Activated CD8-positive, alpha-beta T cell treated with anti-CD3 and anti-CD28 coated beads for 36 hours (primary cell): ENCODE measurements at regions not wholly inside any gene's neighbourhood (a gene's known extent, or its start where the extent isn't known, plus 50 kb on each side); places are given as distances from the start of the nearest gene placed in this dataset.

Source experiments
- ATAC-seq: fragments of 200-7000 bp; cut with Tn5 transposase; one replicate; pipeline ENCODE4 v1.10.0; 2021; ENCODE audit warnings: mild to moderate bottlenecking, moderate library complexity
- CTCF ChIA-PET: fragments of 350-600 bp; sonication (Branson Sonifier 250); formaldehyde crosslinking; loops from one replicate; lab custom pipeline; 2021; ENCODE audit warnings: antibody characterized with exemption; lab: Charles Lee
- POLR2A ChIA-PET: fragments of 350-600 bp; sonication (Branson Sonifier 250); formaldehyde crosslinking; loops from one replicate; lab custom pipeline; 2021; ENCODE audit warnings: antibody characterized with exemption; lab: Charles Lee
- DNase-seq: peaks from one replicate; pipeline ENCODE4 v3.0.0-alpha.2; 2020
- H3K27ac Mint-ChIP-seq: one replicate; pipeline ENCODE4 v1.8.0; 2021; ENCODE audit warnings: mild to moderate bottlenecking, mixed read lengths
- H3K27me3 Mint-ChIP-seq: one replicate; pipeline ENCODE4 v1.8.0; 2021; ENCODE audit warnings: mixed read lengths
- H3K36me3 Mint-ChIP-seq: one replicate; pipeline ENCODE4 v1.8.0; 2021; ENCODE audit warnings: low read depth, mixed read lengths
- H3K4me1 Mint-ChIP-seq: one replicate; pipeline ENCODE4 v1.8.0; 2021; ENCODE audit warnings: low read depth, mixed read lengths
- H3K4me3 Mint-ChIP-seq: one replicate; pipeline ENCODE4 v1.8.0; 2021; ENCODE audit warnings: mild to moderate bottlenecking, moderate library complexity, mixed read lengths
- H3K9me3 Mint-ChIP-seq: one replicate; pipeline ENCODE4 v1.8.0; 2021; ENCODE audit warnings: mixed read lengths
- intact Hi-C: fragments of 100-400 bp; cut with micrococcal nuclease; formaldehyde crosslinking; loops from one replicate; pipeline ENCODE4 v1.10.0; 2022
- TF ChIP-seq, protein P1 (sequence below): fragments of 200-600 bp; IDR thresholded peaks from one replicate; pipeline ENCODE4 v1.8.0; 2022; ENCODE audit warnings: antibody characterized with exemption, mild to moderate bottlenecking

DNA sequence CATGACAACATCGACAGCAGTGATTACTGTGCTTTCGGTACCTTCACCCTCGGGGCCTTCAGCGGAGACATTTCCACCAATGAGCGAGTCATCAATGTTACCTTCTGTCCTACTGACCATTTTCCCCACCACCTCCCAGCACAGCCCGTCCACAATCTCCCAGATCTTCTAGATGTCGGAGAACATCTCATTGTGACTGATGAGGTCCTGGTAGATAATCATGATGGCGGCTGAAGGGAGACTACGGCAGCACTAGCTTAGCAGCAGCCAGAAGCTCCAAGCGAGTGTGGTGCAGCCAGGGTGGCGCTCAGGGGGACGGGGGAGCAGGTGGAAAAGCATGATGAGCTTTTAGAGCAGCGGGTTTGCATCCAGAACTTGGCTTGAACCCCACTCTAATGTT lies 379.0 kb downstream of the TLR4 start:
- H3K27ac Mint-ChIP-seq: no peak overlapping the region
- no peak for ATAC-seq
- TF ChIP-seq, protein P1, sequence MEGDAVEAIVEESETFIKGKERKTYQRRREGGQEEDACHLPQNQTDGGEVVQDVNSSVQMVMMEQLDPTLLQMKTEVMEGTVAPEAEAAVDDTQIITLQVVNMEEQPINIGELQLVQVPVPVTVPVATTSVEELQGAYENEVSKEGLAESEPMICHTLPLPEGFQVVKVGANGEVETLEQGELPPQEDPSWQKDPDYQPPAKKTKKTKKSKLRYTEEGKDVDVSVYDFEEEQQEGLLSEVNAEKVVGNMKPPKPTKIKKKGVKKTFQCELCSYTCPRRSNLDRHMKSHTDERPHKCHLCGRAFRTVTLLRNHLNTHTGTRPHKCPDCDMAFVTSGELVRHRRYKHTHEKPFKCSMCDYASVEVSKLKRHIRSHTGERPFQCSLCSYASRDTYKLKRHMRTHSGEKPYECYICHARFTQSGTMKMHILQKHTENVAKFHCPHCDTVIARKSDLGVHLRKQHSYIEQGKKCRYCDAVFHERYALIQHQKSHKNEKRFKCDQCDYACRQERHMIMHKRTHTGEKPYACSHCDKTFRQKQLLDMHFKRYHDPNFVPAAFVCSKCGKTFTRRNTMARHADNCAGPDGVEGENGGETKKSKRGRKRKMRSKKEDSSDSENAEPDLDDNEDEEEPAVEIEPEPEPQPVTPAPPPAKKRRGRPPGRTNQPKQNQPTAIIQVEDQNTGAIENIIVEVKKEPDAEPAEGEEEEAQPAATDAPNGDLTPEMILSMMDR: no peak
- no peaks in the 10 kb centered on the region for H3K4me1 Mint-ChIP-seq
- CTCF ChIA-PET: no interaction called here
- no peak for DNase-seq
- peaks cover 2% of the 10 kb centered on the region for H3K9me3 Mint-ChIP-seq
- H3K4me3 Mint-ChIP-seq: no peak overlapping the region
- H3K36me3 Mint-ChIP-seq: no peaks in the 10 kb centered on the region
- intact Hi-C loops: no loop called here
- POLR2A ChIA-PET: no interaction called here
- no peaks in the 10 kb centered on the region for H3K27me3 Mint-ChIP-seq

DNA sequence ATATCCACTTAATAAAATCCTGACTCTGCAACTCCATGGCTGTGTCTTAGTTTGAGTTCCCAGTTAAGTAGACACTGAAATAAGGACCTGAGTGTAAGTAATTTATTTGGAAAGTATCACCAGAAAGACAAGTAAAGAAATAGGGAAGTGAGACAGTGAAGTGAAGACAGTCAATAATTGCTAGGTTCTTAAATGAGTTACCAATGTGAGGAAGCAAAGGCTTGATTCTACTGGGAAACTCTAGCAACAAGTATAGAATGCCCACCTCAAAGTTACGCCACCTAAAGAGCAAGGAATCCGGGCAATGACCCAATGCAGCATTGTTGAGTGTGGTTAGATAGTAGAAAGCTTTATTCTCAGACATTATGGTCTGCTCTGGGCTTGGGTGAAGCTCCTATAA lies 383.9 kb downstream of the TLR4 start:
- TF ChIP-seq, protein P1: no peak
- ATAC-seq (no peak), DNase-seq (no peak)
- no peak overlapping the region for H3K27ac Mint-ChIP-seq
- intact Hi-C loops: no loop called here
- no peaks in the 10 kb centered on the region for H3K36me3 Mint-ChIP-seq
- no peaks in the 10 kb centered on the region for H3K27me3 Mint-ChIP-seq
- ChIA-PET POLR2A (no interaction called here), CTCF (no interaction called here)
- H3K9me3 Mint-ChIP-seq: peaks cover 2% of the 10 kb centered on the region
- H3K4me1 Mint-ChIP-seq: no peaks in the 10 kb centered on the region
- H3K4me3 Mint-ChIP-seq: no peak overlapping the region

DNA sequence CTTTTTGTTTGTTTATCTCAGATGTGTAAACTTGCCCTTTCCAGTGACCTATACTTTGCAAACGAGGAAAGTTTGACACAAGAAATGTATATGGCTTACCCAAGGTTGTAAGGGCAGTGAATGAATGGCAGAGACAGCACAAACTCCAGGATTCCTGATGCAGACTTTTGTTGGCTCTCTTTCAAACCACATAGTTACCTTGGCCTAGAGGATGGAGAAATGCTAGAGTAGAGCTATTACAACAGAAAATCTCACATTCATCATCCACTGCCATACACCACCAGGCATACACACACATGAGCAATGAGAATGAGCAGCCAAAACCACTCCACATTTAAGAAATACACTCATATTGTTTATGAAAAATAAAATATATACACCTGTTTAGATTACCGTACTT lies 387.0 kb downstream of the TLR4 start:
- Mint-ChIP-seq H3K4me3 (no peak overlapping the region), H3K27ac (no peak overlapping the region), H3K36me3 (no peaks in the 10 kb centered on the region), H3K27me3 (no peaks in the 10 kb centered on the region), H3K9me3 (peaks cover 2% of the 10 kb centered on the region), H3K4me1 (no peaks in the 10 kb centered on the region)
- POLR2A ChIA-PET: interaction anchor here (0.6 kb wide), 1 partner anchor 18 kb away, joined by 3 read pairs; no protein-coding TSS in a partner anchor
- no peak for ATAC-seq
- intact Hi-C loops: no loop called here
- TF ChIP-seq, protein P1: no peak
- CTCF ChIA-PET: no interaction called here
- no peak for DNase-seq

DNA sequence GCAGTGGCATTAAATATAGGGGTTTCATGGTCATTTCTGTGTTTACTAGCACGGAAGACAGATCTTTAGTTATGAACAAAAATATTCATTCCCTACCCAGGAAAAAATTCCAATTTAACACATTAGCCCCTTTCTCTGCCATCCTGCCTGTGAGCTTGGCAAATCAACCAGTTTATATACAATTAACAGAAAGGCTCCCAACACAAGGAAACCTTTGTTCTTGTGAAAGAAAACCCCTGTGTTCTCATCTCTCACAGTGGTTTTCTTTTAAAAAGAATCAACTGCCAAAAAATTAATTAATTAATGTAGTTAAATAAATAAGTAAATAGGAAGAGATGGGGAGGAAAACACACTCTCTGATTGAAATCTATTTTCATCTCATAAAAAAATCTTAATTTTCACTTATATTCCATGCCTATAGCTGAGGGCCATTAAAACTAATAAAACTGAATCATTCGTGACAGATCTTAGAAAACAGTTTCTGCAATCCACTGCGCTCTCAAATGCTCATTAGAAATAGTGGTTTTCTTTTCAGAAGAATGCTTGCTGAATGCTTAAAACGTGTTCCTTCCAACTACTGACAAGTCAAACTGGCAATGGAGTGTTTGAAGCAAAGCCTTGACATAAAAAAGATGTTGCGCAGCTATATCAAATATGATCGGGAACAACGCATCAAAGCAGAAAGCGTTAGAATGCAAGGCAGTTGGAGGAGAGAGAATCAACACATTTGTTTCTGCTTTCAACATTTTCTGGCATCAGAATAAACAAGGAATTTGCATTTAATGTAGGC lies 387.7 kb downstream of the TLR4 start:
- TF ChIP-seq, protein P1: no peak
- ChIA-PET POLR2A (no interaction called here), CTCF (no interaction called here)

DNA sequence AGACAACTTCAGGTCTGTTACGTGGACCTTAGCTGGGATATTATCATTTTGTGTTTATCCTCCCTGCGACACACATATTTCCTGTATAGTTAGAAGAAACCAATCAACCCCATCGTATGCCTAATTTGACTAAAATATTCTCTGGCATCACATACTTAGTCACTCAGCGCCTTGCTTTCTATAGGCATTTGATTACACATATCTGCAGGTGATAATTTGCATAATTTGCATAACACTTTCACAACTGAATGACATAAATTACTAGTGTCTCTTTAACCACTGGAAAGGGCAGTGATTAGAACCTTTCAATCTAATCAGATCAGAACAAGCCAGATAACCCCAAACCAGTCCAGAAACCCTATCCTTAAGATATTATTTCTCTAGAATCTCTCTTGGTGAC lies 390.2 kb downstream of the TLR4 start:
- ATAC-seq (no peak), DNase-seq (no peak)
- Mint-ChIP-seq H3K27me3 (no peaks in the 10 kb centered on the region), H3K4me1 (no peaks in the 10 kb centered on the region), H3K4me3 (no peak overlapping the region), H3K27ac (no peak overlapping the region), H3K36me3 (no peaks in the 10 kb centered on the region), H3K9me3 (peaks cover 2% of the 10 kb centered on the region)
- ChIA-PET CTCF (no interaction called here), POLR2A (no interaction called here)
- TF ChIP-seq, protein P1: no peak
- intact Hi-C loops: no loop called here

More for the DNA sequence above, 387.7 kb downstream of the TLR4 start:
- no peak for DNase-seq
- no peak overlapping the region for H3K27ac Mint-ChIP-seq
- H3K4me1 Mint-ChIP-seq: no peaks in the 10 kb centered on the region
- no peak overlapping the region for H3K4me3 Mint-ChIP-seq
- ATAC-seq: no peak
- peaks cover 2% of the 10 kb centered on the region for H3K9me3 Mint-ChIP-seq
- intact Hi-C loops: no loop called here
- no peaks in the 10 kb centered on the region for H3K36me3 Mint-ChIP-seq
- H3K27me3 Mint-ChIP-seq: no peaks in the 10 kb centered on the region
